Epithelial cell of esophagus (primary cell): ENCODE measurements at regions not wholly inside any gene's neighbourhood (a gene's known extent, or its start where the extent isn't known, plus 50 kb on each side); places are given as distances from the start of the nearest gene placed in this dataset.

Experiments used
- DNase-seq: peaks from one replicate; pipeline ENCODE4 v3.0.0; 2010; ENCODE audit warnings: low read depth
- H3K4me3 ChIP-seq: 2 replicates; pipeline ENCODE4 v1.5.1; 2011; ENCODE audit warnings: mild to moderate bottlenecking, low read length, control low read depth
- CTCF ChIP-seq: IDR thresholded peaks from 2 replicates; pipeline ENCODE4 v1.5.1; 2011; ENCODE audit warnings: low read depth, mild to moderate bottlenecking, low read length, control low read depth, inconsistent platforms; ENCODE audit not compliant: insufficient read depth; ENCODE audit errors: missing control alignments

- TF ChIP-seq CTCF, result no peak
- no peak overlapping the region for H3K4me3 ChIP-seq
These were observed 107.4 kb downstream of the UTRN start for GRCh38 chr6:144392536-144392935.

GRCh38 chr6:144394210-144394609, 109.1 kb downstream of the UTRN start:
- no peak for TF ChIP-seq CTCF
- H3K4me3 ChIP-seq, result no peak overlapping the region
- DNase-seq, result no peak

More at GRCh38 chr6:144392536-144392935, 107.4 kb downstream of the UTRN start:
- DNase-seq, result no peak

- DNase-seq, result no peak
- TF ChIP-seq CTCF, result no peak
- H3K4me3 ChIP-seq, result no peak overlapping the region
These were observed 109.9 kb downstream of the UTRN start for GRCh38 chr6:144395014-144395413.

GRCh38 chr6:144395826-144396225, 110.7 kb downstream of the UTRN start:
- DNase-seq, result no peak
- no peak overlapping the region for H3K4me3 ChIP-seq
- TF ChIP-seq CTCF, result no peak

GRCh38 chr6:144397141-144397540, 112.0 kb downstream of the UTRN start:
- no peak overlapping the region for H3K4me3 ChIP-seq
- no peak for DNase-seq
- TF ChIP-seq CTCF, result no peak

GRCh38 chr6:144400321-144400720, 115.2 kb downstream of the UTRN start:
- no peak for TF ChIP-seq CTCF
- DNase-seq, result no peak
- H3K4me3 ChIP-seq, result no peak overlapping the region

- no peak overlapping the region for H3K4me3 ChIP-seq
- DNase-seq, result no peak
- no peak for TF ChIP-seq CTCF
These were observed 116.9 kb downstream of the UTRN start for GRCh38 chr6:144401736-144402733.
